ENCODE measurements at regions not wholly inside any gene's neighbourhood (a gene's known extent, or its start where the extent isn't known, plus 50 kb on each side); places are given as distances from the start of the nearest gene placed in this dataset.

GRCh38 chr10:15462253-15462897, 91.3 kb upstream of the FAM171A1 start:
- no peak overlapping the region for H3K4me3 Mint-ChIP-seq
- H3K36me3 Mint-ChIP-seq (ENCODE audit: low read depth): no peaks in the 10 kb centered on the region
- peaks cover 5% of the 10 kb centered on the region for H3K4me1 Mint-ChIP-seq
- ATAC-seq (replicated peaks): no peak
- H3K27ac Mint-ChIP-seq: no peak overlapping the region
- peaks cover 40% of the 10 kb centered on the region for H3K27me3 Mint-ChIP-seq
- H3K9me3 Mint-ChIP-seq: peaks cover 3% of the 10 kb centered on the region

DNA sequence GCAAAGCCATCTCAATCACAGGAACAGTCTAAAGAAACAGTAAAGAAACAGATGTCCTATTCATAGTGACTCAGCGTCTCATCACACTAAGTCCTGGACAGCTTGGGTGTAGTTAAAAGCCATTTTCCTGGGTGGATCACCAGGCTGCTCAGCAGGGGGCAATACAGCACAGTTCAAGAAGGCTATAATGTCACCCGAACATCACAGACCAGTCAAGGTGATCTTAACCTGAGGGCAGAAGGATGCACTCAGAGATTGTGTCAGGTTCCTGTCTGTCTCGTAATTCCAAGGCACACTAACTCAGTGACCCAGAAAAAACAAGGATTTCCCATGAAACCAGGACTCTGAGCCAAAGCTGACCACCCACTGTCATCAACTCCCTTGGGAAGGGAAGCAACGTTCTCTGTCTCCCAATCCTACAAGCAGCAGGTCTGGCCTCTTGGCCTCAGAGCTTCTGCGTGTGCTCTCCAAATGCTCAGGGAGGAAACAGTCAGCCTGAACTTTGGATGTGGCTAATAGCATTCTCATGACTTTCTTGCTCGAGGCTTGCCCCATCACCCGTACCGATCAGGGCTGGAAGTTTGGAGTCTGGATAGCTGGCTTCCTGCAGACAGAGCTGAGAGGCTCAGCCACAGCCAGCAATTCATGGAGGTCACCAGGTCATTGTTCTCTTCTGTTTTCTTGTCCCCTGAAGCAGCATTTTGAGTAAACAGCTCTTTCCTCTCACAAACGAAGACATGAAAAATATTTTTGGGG, 90.4 kb upstream of the FAM171A1 start:
- Mint-ChIP-seq H3K4me1 (peaks cover 5% of the 10 kb centered on the region), H3K9me3 (peaks cover 3% of the 10 kb centered on the region), H3K4me3 (no peak overlapping the region), H3K36me3 (ENCODE audit: low read depth) (no peaks in the 10 kb centered on the region), H3K27me3 (peaks cover 40% of the 10 kb centered on the region), H3K27ac (no peak overlapping the region)
- ATAC-seq (replicated peaks): no peak

GRCh38 chr10:15460661-15461060, 89.6 kb upstream of the FAM171A1 start:
- Mint-ChIP-seq H3K36me3 (ENCODE audit: low read depth) (no peaks in the 10 kb centered on the region), H3K9me3 (peaks cover 3% of the 10 kb centered on the region), H3K27me3 (peaks cover 36% of the 10 kb centered on the region), H3K27ac (no peak overlapping the region), H3K4me1 (peaks cover 5% of the 10 kb centered on the region), H3K4me3 (no peak overlapping the region)
- ATAC-seq (replicated peaks): no peak

DNA sequence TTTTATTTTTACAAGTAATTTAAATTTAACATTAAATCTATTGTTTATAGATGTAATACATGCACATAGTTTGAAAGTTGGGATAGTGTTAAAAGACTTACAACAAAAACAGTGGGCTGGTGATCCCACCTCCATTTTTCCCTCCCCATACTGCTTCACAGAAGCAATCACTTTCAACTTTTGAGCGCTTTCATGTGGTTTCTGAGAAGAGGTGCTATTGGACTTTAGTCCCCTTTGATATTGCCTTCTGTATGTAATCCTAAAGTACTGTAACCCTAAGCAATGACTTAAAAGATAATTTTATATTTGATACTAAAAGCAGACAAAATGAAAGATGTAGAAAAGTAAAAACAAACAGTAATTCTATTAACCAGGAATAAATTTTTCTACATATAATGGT, 88.1 kb upstream of the FAM171A1 start:
- Mint-ChIP-seq H3K9me3 (peaks cover 3% of the 10 kb centered on the region), H3K27me3 (peaks cover 32% of the 10 kb centered on the region), H3K4me3 (no peak overlapping the region), H3K4me1 (peaks cover 5% of the 10 kb centered on the region), H3K36me3 (ENCODE audit: low read depth) (no peaks in the 10 kb centered on the region), H3K27ac (no peak overlapping the region)
- ATAC-seq (replicated peaks): no peak

- no peaks in the 10 kb centered on the region for H3K9me3 Mint-ChIP-seq
- ATAC-seq (replicated peaks): no peak
- H3K27ac Mint-ChIP-seq: no peak overlapping the region
These were observed 86.3 kb upstream of the FAM171A1 start for GRCh38 chr10:15457382-15457781.

DNA sequence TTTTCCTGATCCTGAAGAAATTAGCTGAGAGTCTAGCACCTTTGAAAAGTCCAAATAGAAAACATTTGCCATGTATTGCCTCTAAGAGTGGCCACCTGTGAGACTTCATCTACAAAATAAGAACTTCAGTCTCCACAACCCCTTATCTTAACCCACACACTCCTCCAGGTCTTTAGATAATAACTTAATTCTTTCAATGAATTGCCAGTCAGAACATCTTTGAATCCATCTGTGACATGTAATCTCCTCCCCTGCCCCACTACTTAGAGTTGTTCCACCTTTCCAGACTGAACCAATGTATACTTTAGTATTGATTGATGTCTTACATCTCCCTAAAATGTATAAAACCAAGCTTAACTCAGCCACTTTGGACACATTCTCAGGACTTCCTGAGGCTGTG, 84.4 kb upstream of the FAM171A1 start:
- Mint-ChIP-seq H3K4me1 (peaks cover 5% of the 10 kb centered on the region), H3K9me3 (no peaks in the 10 kb centered on the region), H3K27me3 (peaks cover 33% of the 10 kb centered on the region)

More at GRCh38 chr10:15457382-15457781, 86.3 kb upstream of the FAM171A1 start:
- H3K4me3 Mint-ChIP-seq: no peak overlapping the region
- peaks cover 33% of the 10 kb centered on the region for H3K27me3 Mint-ChIP-seq
- no peaks in the 10 kb centered on the region for H3K36me3 Mint-ChIP-seq (ENCODE audit: low read depth)
- peaks cover 5% of the 10 kb centered on the region for H3K4me1 Mint-ChIP-seq

DNA sequence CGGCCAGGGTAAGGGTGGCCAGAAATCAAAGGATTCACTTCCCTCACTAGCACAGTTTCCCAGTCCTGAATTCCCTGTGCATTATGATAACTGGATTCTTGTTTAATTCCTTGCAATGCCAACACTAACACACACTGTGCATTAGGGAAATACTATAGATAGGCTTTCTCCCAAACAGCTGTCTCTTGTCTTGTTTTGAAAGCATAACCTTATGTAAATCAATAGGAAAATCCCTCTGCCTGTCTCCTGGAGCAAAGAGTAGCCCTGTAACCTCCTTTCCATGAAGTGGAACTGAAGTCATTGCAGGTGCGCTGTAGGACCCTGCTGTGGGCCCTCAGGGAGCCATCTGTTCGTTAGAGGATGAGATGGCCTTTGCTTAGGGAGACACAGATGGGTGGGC, 82.8 kb upstream of the FAM171A1 start:
- Mint-ChIP-seq H3K9me3 (no peaks in the 10 kb centered on the region), H3K36me3 (ENCODE audit: low read depth) (no peaks in the 10 kb centered on the region), H3K27ac (no peak overlapping the region), H3K27me3 (peaks cover 36% of the 10 kb centered on the region), H3K4me3 (no peak overlapping the region), H3K4me1 (peaks cover 5% of the 10 kb centered on the region)
- ATAC-seq (replicated peaks): no peak

More for the DNA sequence above, 84.4 kb upstream of the FAM171A1 start:
- no peak for ATAC-seq (replicated peaks)
- Mint-ChIP-seq H3K27ac (no peak overlapping the region), H3K36me3 (ENCODE audit: low read depth) (no peaks in the 10 kb centered on the region), H3K4me3 (no peak overlapping the region)

DNA sequence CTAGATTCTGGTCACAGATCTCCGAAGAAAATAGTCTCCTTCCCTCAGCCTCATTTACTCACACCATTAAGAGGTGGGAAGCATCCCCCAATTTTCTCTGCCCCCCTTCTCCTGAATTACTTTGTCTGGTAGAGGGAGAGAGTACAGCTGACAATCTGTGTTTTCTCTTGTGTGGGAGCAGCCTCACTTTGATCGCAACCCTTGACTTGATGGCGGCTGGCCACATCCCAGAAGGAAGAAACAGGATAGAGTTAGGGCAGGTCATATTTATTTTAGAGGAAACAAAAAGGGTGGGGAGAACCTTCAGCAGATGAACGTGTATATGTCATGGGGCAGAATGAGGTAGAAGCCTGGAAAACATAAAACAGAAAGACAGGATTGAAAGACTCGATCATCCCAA, 82.4 kb upstream of the FAM171A1 start:
- no peak for ATAC-seq (replicated peaks)
- Mint-ChIP-seq H3K27ac (no peak overlapping the region), H3K4me3 (no peak overlapping the region), H3K4me1 (peaks cover under 1% of the 10 kb centered on the region), H3K27me3 (peaks cover 34% of the 10 kb centered on the region), H3K36me3 (ENCODE audit: low read depth) (no peaks in the 10 kb centered on the region), H3K9me3 (no peaks in the 10 kb centered on the region)

DNA sequence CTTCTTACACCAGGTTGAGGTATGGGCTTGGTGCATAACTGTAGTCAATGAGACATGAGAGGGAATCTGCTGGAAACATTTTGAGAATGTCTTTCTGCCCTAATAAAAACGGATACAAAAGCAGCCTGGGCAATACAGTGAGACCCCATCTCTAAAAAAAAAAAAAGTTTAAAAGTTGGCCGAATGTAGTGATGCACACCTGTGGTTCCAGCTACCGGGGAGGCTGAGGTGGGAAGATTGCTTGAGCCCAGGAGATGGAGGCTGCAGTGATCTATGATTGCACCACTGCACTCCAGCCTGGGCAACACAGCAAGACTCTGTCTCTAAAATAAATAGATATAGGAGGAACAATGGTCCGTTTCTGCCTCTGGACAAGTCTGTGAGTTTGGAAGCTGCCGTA, 81.5 kb upstream of the FAM171A1 start:
- Mint-ChIP-seq H3K27me3 (peaks cover 39% of the 10 kb centered on the region), H3K4me3 (no peak overlapping the region), H3K27ac (no peak overlapping the region), H3K9me3 (no peaks in the 10 kb centered on the region), H3K36me3 (ENCODE audit: low read depth) (no peaks in the 10 kb centered on the region), H3K4me1 (no peaks in the 10 kb centered on the region)
- ATAC-seq (replicated peaks): no peak

- no peaks in the 10 kb centered on the region for H3K36me3 Mint-ChIP-seq (ENCODE audit: low read depth)
- no peak overlapping the region for H3K27ac Mint-ChIP-seq
- ATAC-seq (replicated peaks): no peak
- peaks cover 34% of the 10 kb centered on the region for H3K27me3 Mint-ChIP-seq
- no peak overlapping the region for H3K4me3 Mint-ChIP-seq
- H3K4me1 Mint-ChIP-seq: no peaks in the 10 kb centered on the region
- no peaks in the 10 kb centered on the region for H3K9me3 Mint-ChIP-seq
These were observed 80.3 kb upstream of the FAM171A1 start for GRCh38 chr10:15451137-15452094.

DNA sequence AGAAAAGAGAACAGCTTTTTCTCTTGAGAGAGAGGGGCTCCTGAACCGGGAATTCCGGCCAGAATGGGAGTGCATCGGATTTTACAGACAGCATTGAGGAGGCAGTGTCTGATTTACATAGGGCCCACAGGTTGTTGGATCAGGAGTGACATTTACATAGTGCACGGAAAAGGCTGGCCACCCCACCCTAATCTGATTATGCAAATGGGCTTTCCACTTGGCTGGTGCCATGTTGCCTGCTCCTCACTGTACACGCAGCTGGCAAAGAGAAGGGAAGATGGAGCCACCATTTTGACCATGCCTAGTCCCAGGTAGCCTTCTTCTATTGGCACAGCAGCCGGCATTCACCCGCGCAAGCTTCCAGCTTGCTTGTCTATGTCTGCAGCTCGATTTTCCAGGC, 77.5 kb upstream of the FAM171A1 start:
- Mint-ChIP-seq H3K27me3 (peaks cover 43% of the 10 kb centered on the region), H3K9me3 (no peaks in the 10 kb centered on the region), H3K4me3 (no peak overlapping the region), H3K4me1 (no peaks in the 10 kb centered on the region), H3K36me3 (ENCODE audit: low read depth) (no peaks in the 10 kb centered on the region), H3K27ac (no peak overlapping the region)
- ATAC-seq (replicated peaks): no peak

DNA sequence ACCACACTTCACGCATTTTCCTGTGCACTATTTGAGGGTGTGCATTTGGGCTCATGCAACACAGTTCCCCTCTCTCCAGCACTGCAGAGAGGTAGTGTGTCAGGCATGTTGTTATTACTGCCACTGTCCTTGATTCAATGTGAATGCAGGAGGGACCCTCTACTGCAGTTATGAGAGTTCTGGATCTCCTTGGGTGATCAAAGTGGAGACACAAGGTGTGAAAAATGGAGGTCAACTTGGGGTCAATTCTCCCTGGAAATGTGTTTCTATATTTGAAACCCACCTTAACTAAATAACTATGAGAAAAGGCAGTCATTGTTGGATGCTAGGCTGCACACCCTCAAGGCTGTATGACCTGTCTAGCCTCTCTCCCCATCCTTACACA, 73.9 kb upstream of the FAM171A1 start:
- ATAC-seq (replicated peaks): no peak
- H3K4me3 Mint-ChIP-seq: no peak overlapping the region
- no peaks in the 10 kb centered on the region for H3K9me3 Mint-ChIP-seq
- no peak overlapping the region for H3K27ac Mint-ChIP-seq
- no peaks in the 10 kb centered on the region for H3K36me3 Mint-ChIP-seq (ENCODE audit: low read depth)
- H3K27me3 Mint-ChIP-seq: peaks cover 33% of the 10 kb centered on the region
- H3K4me1 Mint-ChIP-seq: no peaks in the 10 kb centered on the region

DNA sequence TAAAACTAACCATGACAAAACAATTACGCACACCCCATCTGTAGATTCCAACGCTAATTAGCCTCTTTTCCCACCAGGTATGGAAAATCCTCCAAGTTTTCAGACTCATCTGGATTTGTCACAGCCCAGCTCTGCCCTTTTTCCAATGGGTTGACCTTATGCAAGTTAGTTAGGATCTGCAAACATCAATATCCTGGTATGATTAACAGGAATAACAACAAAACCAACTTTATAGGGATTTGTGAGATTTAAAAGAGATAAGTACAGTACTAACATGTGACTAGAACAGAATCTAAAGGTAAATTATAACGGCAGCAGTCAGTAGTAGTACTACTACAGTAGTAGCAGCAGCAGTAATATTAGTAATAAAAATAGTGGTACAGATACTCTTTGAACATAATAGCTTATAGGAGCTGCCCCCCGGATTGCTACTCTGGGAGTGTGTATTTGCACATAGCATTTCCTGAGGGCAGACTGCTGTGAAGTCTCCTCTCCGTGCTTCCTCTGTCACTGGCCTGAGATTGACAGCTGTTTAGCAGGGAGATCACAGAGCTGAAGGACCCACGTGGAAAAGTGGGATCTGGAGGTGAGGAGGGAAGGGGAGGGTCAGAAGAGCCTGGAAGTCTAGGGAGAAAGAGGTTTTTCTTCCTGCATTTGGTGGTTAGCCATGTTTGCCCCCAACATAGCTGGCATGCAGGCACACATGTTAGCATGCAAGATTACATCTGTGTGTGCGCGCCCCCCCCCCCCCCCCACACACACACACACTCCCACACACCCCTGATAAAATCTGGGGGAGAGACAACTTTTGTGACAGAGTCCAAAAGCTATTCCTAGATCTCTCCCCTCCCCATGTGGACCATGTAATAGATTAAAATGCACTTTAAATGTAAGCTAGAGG, 73.3 kb upstream of the FAM171A1 start:
- Mint-ChIP-seq H3K9me3 (no peaks in the 10 kb centered on the region), H3K27me3 (peaks cover 32% of the 10 kb centered on the region), H3K27ac (no peak overlapping the region), H3K4me1 (no peaks in the 10 kb centered on the region), H3K4me3 (no peak overlapping the region), H3K36me3 (ENCODE audit: low read depth) (no peaks in the 10 kb centered on the region)
- no peak for ATAC-seq (replicated peaks)

- no peak overlapping the region for H3K4me3 Mint-ChIP-seq
- H3K27ac Mint-ChIP-seq: no peak overlapping the region
- H3K36me3 Mint-ChIP-seq (ENCODE audit: low read depth): no peaks in the 10 kb centered on the region
- H3K27me3 Mint-ChIP-seq: peaks cover 29% of the 10 kb centered on the region
- H3K9me3 Mint-ChIP-seq: no peaks in the 10 kb centered on the region
- ATAC-seq (replicated peaks): no peak
- H3K4me1 Mint-ChIP-seq: no peaks in the 10 kb centered on the region
These were observed 71.0 kb upstream of the FAM171A1 start for GRCh38 chr10:15442056-15442455.
